ENCODE measurements at regions not wholly inside any gene's neighbourhood (a gene's known extent, or its start where the extent isn't known, plus 50 kb on each side); places are given as distances from the start of the nearest gene placed in this dataset.

DNA sequence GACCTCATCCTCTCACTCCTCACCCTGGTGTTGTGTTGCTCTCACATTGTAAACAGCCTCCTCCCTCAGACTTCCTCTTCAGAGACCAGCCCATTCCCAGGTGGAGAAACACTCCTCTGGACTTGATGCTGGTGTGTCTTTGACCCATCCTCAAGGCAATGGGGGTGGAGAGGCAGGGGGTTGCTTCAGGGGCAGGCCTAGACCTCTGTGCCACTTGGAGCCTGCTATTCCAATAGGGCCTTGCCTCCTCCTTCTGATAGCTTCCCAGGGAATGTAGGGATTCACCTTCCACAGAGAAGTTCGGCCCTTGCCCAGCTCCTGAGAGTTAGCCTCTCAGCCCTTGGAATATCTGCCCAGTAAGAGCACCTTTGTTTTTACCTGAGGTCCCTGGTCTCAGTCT is 606.6 kb upstream of the CADM1 start:
- no peak for TF ChIP-seq TCF7L2 (IDR thresholded peaks at IDR 0.05; ENCODE audit: low read depth, low read length)
- TF ChIP-seq, protein P1, sequence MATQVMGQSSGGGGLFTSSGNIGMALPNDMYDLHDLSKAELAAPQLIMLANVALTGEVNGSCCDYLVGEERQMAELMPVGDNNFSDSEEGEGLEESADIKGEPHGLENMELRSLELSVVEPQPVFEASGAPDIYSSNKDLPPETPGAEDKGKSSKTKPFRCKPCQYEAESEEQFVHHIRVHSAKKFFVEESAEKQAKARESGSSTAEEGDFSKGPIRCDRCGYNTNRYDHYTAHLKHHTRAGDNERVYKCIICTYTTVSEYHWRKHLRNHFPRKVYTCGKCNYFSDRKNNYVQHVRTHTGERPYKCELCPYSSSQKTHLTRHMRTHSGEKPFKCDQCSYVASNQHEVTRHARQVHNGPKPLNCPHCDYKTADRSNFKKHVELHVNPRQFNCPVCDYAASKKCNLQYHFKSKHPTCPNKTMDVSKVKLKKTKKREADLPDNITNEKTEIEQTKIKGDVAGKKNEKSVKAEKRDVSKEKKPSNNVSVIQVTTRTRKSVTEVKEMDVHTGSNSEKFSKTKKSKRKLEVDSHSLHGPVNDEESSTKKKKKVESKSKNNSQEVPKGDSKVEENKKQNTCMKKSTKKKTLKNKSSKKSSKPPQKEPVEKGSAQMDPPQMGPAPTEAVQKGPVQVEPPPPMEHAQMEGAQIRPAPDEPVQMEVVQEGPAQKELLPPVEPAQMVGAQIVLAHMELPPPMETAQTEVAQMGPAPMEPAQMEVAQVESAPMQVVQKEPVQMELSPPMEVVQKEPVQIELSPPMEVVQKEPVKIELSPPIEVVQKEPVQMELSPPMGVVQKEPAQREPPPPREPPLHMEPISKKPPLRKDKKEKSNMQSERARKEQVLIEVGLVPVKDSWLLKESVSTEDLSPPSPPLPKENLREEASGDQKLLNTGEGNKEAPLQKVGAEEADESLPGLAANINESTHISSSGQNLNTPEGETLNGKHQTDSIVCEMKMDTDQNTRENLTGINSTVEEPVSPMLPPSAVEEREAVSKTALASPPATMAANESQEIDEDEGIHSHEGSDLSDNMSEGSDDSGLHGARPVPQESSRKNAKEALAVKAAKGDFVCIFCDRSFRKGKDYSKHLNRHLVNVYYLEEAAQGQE (IDR thresholded peaks at IDR 0.05; ENCODE audit: insufficient read depth in 1 of 2, low read depth in 2 of 2, low read length in 1 of 2): no peak
- no peak for TF ChIP-seq POLR2AphosphoS5 (IDR thresholded peaks at IDR 0.05; ENCODE audit: low read depth, low read length)
- TF ChIP-seq SIN3A (IDR thresholded peaks at IDR 0.05; ENCODE audit: borderline replicate concordance, insufficient read depth, low read depth, low read length): no peak
- no peak for TF ChIP-seq CTCF (IDR thresholded peaks at IDR 0.05)
- H3K27ac ChIP-seq (ENCODE audit: low read length): no peak overlapping the region
- ATAC-seq: no peak
- H3K4me1 ChIP-seq (ENCODE audit: control insufficient read depth, insufficient read depth, low read length): no peaks in the 10 kb centered on the region
- no peak for DNase-seq (ENCODE audit: low read depth, low spot score)
- no TSS peak for BruUV-seq (replicated peaks)
- intact Hi-C loops (cut with micrococcal nuclease; ENCODE audit: unreplicated experiment) (no loop called here), in situ Hi-C loops (cut with HindIII; ENCODE audit: low pct_unique_long_range_greater_than_20kb, low sequenced_read_pairs) (no loop called here)
- no peaks in the 10 kb centered on the region for H3K36me3 ChIP-seq (ENCODE audit: control insufficient read depth, insufficient read depth, low read length)
- H3K27me3 ChIP-seq (ENCODE audit: control insufficient read depth, insufficient read depth, low read length): no peaks in the 10 kb centered on the region
- ChIA-PET CTCF (no interaction called here), POLR2A (no interaction called here)
- H3K9me3 ChIP-seq (ENCODE audit: control insufficient read depth, insufficient read depth, low read depth, low read length): no peaks in the 10 kb centered on the region; the same call in 1 of the 2 replicates
- H3K4me3 ChIP-seq (ENCODE audit: low read depth in 2 of 2, low read length in 2 of 2): no peak overlapping the region

- H3K27ac ChIP-seq (ENCODE audit: low read length): no peak overlapping the region
- no peaks in the 10 kb centered on the region; the same call in 1 of the 2 replicates for H3K9me3 ChIP-seq (ENCODE audit: control insufficient read depth, insufficient read depth, low read depth, low read length)
- ATAC-seq (no peak), DNase-seq (ENCODE audit: low read depth, low spot score) (no peak)
- CTCF ChIA-PET: no interaction called here
- H3K27me3 ChIP-seq (ENCODE audit: control insufficient read depth, insufficient read depth, low read length): no peaks in the 10 kb centered on the region
- H3K36me3 ChIP-seq (ENCODE audit: control insufficient read depth, insufficient read depth, low read length): no peaks in the 10 kb centered on the region
- POLR2A ChIA-PET: no interaction called here
- in situ Hi-C loops (cut with HindIII; ENCODE audit: low pct_unique_long_range_greater_than_20kb, low sequenced_read_pairs) (no loop called here), intact Hi-C loops (cut with micrococcal nuclease; ENCODE audit: unreplicated experiment) (no loop called here)
- no peak overlapping the region for H3K4me3 ChIP-seq (ENCODE audit: low read depth in 2 of 2, low read length in 2 of 2)
- H3K4me1 ChIP-seq (ENCODE audit: control insufficient read depth, insufficient read depth, low read length): no peaks in the 10 kb centered on the region
- BruUV-seq (replicated peaks): no TSS peak
- TF ChIP-seq, protein P1 (IDR thresholded peaks at IDR 0.05; ENCODE audit: insufficient read depth in 1 of 2, low read depth in 2 of 2, low read length in 1 of 2): no peak
- no peak for TF ChIP-seq POLR2AphosphoS5 (IDR thresholded peaks at IDR 0.05; ENCODE audit: low read depth, low read length)
Measured at GRCh38 chr11:116110356-116110755, 606.1 kb upstream of the CADM1 start.
